GM19240 (cell line): ENCODE measurements at regions not wholly inside any gene's neighbourhood (a gene's known extent, or its start where the extent isn't known, plus 50 kb on each side); places are given as distances from the start of the nearest gene placed in this dataset.

Experiments
- DNase-seq: peaks from one replicate; pipeline ENCODE4 v3.0.0; 2011; ENCODE audit warnings: low spot score; ENCODE audit not compliant: insufficient read length

- no peak for DNase-seq
Observed at GRCh38 chr5:4221048-4221447, 625.4 kb downstream of the IRX1 start.

- no peak for DNase-seq
Observed at GRCh38 chr5:4222147-4222546, 626.5 kb downstream of the IRX1 start.

- no peak for DNase-seq
Observed at GRCh38 chr5:4222821-4223220, 627.2 kb downstream of the IRX1 start.

GRCh38 chr5:4225741-4226140 is 630.1 kb downstream of the IRX1 start:
- no peak for DNase-seq

- no peak for DNase-seq
Observed at GRCh38 chr5:4226565-4226964, 630.9 kb downstream of the IRX1 start.

- DNase-seq: no peak
Observed at GRCh38 chr5:4228708-4229107, 633.1 kb downstream of the IRX1 start.

GRCh38 chr5:4229414-4230292 is 634.0 kb downstream of the IRX1 start:
- no peak for DNase-seq

GRCh38 chr5:4230471-4230785 is 634.8 kb downstream of the IRX1 start:
- no peak for DNase-seq

- no peak for DNase-seq
Observed at GRCh38 chr5:4230786-4231641, 635.4 kb downstream of the IRX1 start.

GRCh38 chr5:4232084-4232483 is 636.5 kb downstream of the IRX1 start:
- no peak for DNase-seq

- no peak for DNase-seq
Observed at GRCh38 chr5:4233671-4234070, 638.0 kb downstream of the IRX1 start.

GRCh38 chr5:4243479-4244264 is 648.0 kb downstream of the IRX1 start:
- DNase-seq: no peak

- DNase-seq: no peak
Observed at GRCh38 chr5:4244306-4244705, 648.7 kb downstream of the IRX1 start.

- DNase-seq: no peak
Observed at GRCh38 chr5:4245076-4245475, 649.4 kb downstream of the IRX1 start.

- no peak for DNase-seq
Observed at GRCh38 chr5:4245511-4245910, 649.9 kb downstream of the IRX1 start.

GRCh38 chr5:4246447-4246846 is 650.8 kb downstream of the IRX1 start:
- no peak for DNase-seq

- DNase-seq: no peak
Observed at GRCh38 chr5:4250254-4250653, 654.6 kb downstream of the IRX1 start.

GRCh38 chr5:4252385-4252784 is 656.8 kb downstream of the IRX1 start:
- no peak for DNase-seq

- DNase-seq: no peak
Observed at GRCh38 chr5:4254736-4255135, 659.1 kb downstream of the IRX1 start.

GRCh38 chr5:4255441-4255840 is 659.8 kb downstream of the IRX1 start:
- no peak for DNase-seq

- DNase-seq: no peak
Observed at GRCh38 chr5:4258170-4258569, 662.5 kb downstream of the IRX1 start.

- DNase-seq: no peak
Observed at GRCh38 chr5:4271193-4271592, 675.6 kb downstream of the IRX1 start.
